HFF-Myc (cell line): ENCODE measurements at regions not wholly inside any gene's neighbourhood (a gene's known extent, or its start where the extent isn't known, plus 50 kb on each side); places are given as distances from the start of the nearest gene placed in this dataset.
"Not testable (repeated sequence)": the region's sequence is repeated elsewhere in the genome, so short reads cannot be mapped to it uniquely, and the experiment has no call there.

Experiments used
- DNase-seq: peaks from one replicate; pipeline ENCODE4 v3.0.0-alpha.2; 2011; ENCODE audit warnings: low read depth; ENCODE audit errors: extremely low read depth
- H3K4me3 ChIP-seq: replicated peaks from 2 replicates; pipeline ENCODE4 v1.5.1; 2011; ENCODE audit warnings: low read depth, mild to moderate bottlenecking, control low read depth, low read length
- CTCF ChIP-seq: IDR thresholded peaks from 2 replicates; pipeline ENCODE4 v1.5.1; 2012; ENCODE audit warnings: mild to moderate bottlenecking, low read depth, low read length, control low read depth; ENCODE audit errors: missing control alignments

- TF ChIP-seq CTCF, result no peak
- DNase-seq, result no peak
- no peak overlapping the region for H3K4me3 ChIP-seq
Measured at GRCh38 chr6:144675231-144675861, 390.2 kb downstream of the UTRN start.

DNA sequence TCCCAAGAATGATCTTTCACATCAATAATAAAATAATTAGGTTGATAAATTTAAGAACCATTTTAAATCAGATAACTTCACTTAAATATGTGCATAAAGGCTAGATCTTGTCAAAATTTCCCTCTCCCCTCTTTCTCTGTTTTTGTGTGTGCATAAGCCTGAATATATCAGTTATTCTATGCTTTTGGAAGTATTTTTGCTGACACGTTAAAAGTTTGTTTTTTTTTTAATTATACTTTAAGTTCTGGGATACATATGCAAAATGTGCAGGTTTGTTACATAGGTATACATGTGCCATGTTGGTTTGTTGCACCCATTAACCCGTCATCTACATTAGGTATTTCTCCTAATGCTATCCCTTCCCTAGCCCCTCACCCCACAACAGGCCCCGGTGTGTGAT lies 391.2 kb downstream of the UTRN start:
- not testable (repeated sequence) for DNase-seq, H3K4me3 ChIP-seq

GRCh38 chr6:144677263-144677662 lies 392.1 kb downstream of the UTRN start:
- DNase-seq, H3K4me3 ChIP-seq: not testable (repeated sequence)

GRCh38 chr6:144678844-144679243 lies 393.7 kb downstream of the UTRN start:
- H3K4me3 ChIP-seq, result no peak overlapping the region
- no peak for DNase-seq
- TF ChIP-seq CTCF, result no peak

DNA sequence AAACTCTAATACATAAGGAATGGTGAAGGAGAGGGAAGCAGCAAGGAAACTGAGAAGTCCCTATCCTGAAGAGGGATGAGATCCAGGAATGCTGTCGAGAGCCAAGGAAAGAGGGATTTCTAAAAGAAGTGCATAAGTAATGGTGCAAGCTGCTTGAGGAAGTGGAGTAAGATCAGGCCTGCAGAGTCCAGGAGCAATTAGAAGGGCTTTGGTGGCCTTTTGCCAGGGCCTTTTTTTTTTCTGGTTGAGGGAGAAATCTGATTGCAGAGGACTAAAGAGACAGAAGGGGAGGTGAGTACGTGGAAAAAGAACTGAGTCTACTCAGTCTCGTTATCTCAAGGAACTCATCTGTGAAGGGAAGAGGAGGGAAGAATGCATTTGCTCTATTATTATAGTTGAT lies 396.2 kb downstream of the UTRN start:
- H3K4me3 ChIP-seq, result no peak overlapping the region
- no peak for TF ChIP-seq CTCF
- DNase-seq, result no peak

DNA sequence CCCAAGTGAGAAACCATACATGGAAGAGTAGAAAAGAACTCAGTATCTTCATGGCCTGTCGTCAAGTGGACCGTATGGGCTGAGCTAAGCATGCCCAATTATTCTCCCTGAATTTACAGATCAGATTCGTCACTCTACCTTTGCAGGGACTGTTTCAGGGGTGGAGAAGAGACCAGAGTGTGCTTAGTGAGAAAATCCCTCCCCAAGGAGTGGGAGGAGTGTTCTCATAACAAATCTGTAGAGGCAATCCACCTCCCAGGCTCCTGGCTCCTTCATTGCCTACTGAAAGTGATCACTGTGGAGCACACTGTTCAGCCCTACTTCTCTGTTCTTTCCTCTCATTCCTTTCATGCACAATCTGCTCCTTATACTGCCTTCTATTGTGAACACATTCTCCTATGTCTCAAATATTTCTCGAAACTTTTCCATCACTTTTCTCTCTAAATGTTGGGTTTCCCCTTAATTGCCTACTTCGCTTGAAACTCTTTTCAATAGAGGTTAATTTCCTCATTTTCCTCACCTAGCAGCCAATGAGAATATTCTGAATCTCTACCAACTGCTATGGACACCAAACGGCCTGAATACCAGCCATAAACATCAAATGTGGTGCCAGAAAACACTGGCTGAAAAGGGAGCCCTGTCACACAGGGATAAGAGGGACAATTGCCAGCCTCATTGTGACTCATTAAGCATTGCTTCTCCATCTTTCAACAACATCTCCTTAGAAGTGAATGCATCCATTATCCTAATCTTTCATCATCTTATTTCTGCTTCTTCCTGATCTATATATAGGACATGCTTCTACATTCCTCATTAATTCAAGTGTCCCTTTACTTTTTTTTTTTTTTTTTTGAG lies 398.3 kb downstream of the UTRN start:
- H3K4me3 ChIP-seq, result no peak overlapping the region
- DNase-seq, result no peak
- no peak for TF ChIP-seq CTCF

DNA sequence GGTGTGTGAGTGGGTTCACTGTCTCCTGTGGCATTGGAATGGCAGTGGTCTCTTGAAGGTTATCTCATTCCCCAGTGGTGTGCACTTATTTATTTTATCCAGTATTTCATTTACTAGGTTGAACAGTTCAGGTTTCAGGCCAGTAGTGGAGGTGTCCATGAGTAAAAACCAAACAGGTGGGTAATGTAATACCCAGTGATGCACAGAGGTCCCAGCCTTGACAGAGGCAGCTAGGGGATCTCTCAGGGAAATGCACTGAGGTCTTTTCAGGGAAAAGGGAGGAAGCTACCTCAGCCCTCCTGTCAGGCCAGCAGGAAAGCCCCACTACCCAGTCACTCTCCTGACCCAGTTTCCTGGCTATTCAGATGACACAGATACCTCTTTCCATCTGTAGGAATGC lies 403.6 kb downstream of the UTRN start:
- DNase-seq, result no peak
- TF ChIP-seq CTCF, result no peak
- H3K4me3 ChIP-seq, result no peak overlapping the region
